ENCODE measurements at regions not wholly inside any gene's neighbourhood (a gene's known extent, or its start where the extent isn't known, plus 50 kb on each side); places are given as distances from the start of the nearest gene placed in this dataset.

- no peaks in the 10 kb centered on the region for H3K36me3 ChIP-seq (ENCODE audit: control insufficient read depth, insufficient read depth, low read length)
- no peaks in the 10 kb centered on the region for H3K9me3 ChIP-seq (ENCODE audit: control insufficient read depth, low read length)
- no peak overlapping the region for H3K4me3 ChIP-seq (ENCODE audit: extremely low read depth, insufficient read depth, low read length, poor library complexity, severe bottlenecking)
- H3K27ac ChIP-seq (ENCODE audit: low read depth, low read length, severe bottlenecking) = no peak overlapping the region
- H3K4me1 ChIP-seq (ENCODE audit: control insufficient read depth, insufficient read depth, low read length, poor library complexity, severe bottlenecking) = peaks cover 11% of the 10 kb centered on the region
Observed at GRCh38 chr12:65628061-65628460, 196.2 kb upstream of the HMGA2 start.

- Histone ChIP-seq H3K36me3 (ENCODE audit: control insufficient read depth, insufficient read depth, low read length) (no peaks in the 10 kb centered on the region), H3K9me3 (ENCODE audit: control insufficient read depth, low read length) (no peaks in the 10 kb centered on the region), H3K4me3 (ENCODE audit: extremely low read depth, insufficient read depth, low read length, poor library complexity, severe bottlenecking) (no peak overlapping the region), H3K4me1 (ENCODE audit: control insufficient read depth, insufficient read depth, low read length, poor library complexity, severe bottlenecking) (peaks cover 11% of the 10 kb centered on the region), H3K27ac (ENCODE audit: low read depth, low read length, severe bottlenecking) (no peak overlapping the region)
- WGBS, 2 experiments (ENCODE audit: insufficient coverage in 2 of 2) = 83 to 100% methylated on average over 1 to 2 of the region's 3 CpGs
Observed at GRCh38 chr12:65630555-65630954, 193.7 kb upstream of the HMGA2 start.

GRCh38 chr12:65631621-65632111 is 192.6 kb upstream of the HMGA2 start:
- Histone ChIP-seq H3K36me3 (ENCODE audit: control insufficient read depth, insufficient read depth, low read length) (no peaks in the 10 kb centered on the region), H3K4me3 (ENCODE audit: extremely low read depth, insufficient read depth, low read length, poor library complexity, severe bottlenecking) (no peak overlapping the region), H3K27ac (ENCODE audit: low read depth, low read length, severe bottlenecking) (peak overlapping the region; percentile 60), H3K4me1 (ENCODE audit: control insufficient read depth, insufficient read depth, low read length, poor library complexity, severe bottlenecking) (peaks cover 11% of the 10 kb centered on the region), H3K9me3 (ENCODE audit: control insufficient read depth, low read length) (no peaks in the 10 kb centered on the region)
- WGBS, 2 experiments (ENCODE audit: insufficient coverage in 2 of 2) = 72 to 86% methylated on average over 5 to 8 of the region's 8 CpGs

- H3K4me1 ChIP-seq (ENCODE audit: control insufficient read depth, insufficient read depth, low read length, poor library complexity, severe bottlenecking) = peaks cover 11% of the 10 kb centered on the region
- peak overlapping the region; percentile 60 for H3K27ac ChIP-seq (ENCODE audit: low read depth, low read length, severe bottlenecking)
- H3K36me3 ChIP-seq (ENCODE audit: control insufficient read depth, insufficient read depth, low read length) = no peaks in the 10 kb centered on the region
- no peak overlapping the region for H3K4me3 ChIP-seq (ENCODE audit: extremely low read depth, insufficient read depth, low read length, poor library complexity, severe bottlenecking)
- WGBS, 2 experiments (ENCODE audit: insufficient coverage in 2 of 2) = 92 to 98% methylated on average over 5 of the region's 5 CpGs
- no peaks in the 10 kb centered on the region for H3K9me3 ChIP-seq (ENCODE audit: control insufficient read depth, low read length)
Observed at GRCh38 chr12:65632131-65632855, 192.0 kb upstream of the HMGA2 start.

- 90 to 100% methylated on average over 3 of the region's 3 CpGs for WGBS, 2 experiments (ENCODE audit: insufficient coverage in 2 of 2)
- H3K4me1 ChIP-seq (ENCODE audit: control insufficient read depth, insufficient read depth, low read length, poor library complexity, severe bottlenecking) = peaks cover 11% of the 10 kb centered on the region
- no peaks in the 10 kb centered on the region for H3K36me3 ChIP-seq (ENCODE audit: control insufficient read depth, insufficient read depth, low read length)
- H3K9me3 ChIP-seq (ENCODE audit: control insufficient read depth, low read length) = no peaks in the 10 kb centered on the region
- H3K4me3 ChIP-seq (ENCODE audit: extremely low read depth, insufficient read depth, low read length, poor library complexity, severe bottlenecking) = no peak overlapping the region
- H3K27ac ChIP-seq (ENCODE audit: low read depth, low read length, severe bottlenecking) = no peak overlapping the region
Observed at GRCh38 chr12:65634061-65634460, 190.2 kb upstream of the HMGA2 start.

GRCh38 chr12:65634626-65635331 is 189.5 kb upstream of the HMGA2 start:
- Histone ChIP-seq H3K36me3 (ENCODE audit: control insufficient read depth, insufficient read depth, low read length) (no peaks in the 10 kb centered on the region), H3K4me3 (ENCODE audit: extremely low read depth, insufficient read depth, low read length, poor library complexity, severe bottlenecking) (no peak overlapping the region), H3K27ac (ENCODE audit: low read depth, low read length, severe bottlenecking) (no peak overlapping the region), H3K4me1 (ENCODE audit: control insufficient read depth, insufficient read depth, low read length, poor library complexity, severe bottlenecking) (peaks cover 11% of the 10 kb centered on the region), H3K9me3 (ENCODE audit: control insufficient read depth, low read length) (no peaks in the 10 kb centered on the region)
- whole genome bisulfite sequencing, 2 experiments (ENCODE audit: insufficient coverage in 2 of 2) = 100% methylated on average over 3 of the region's 6 CpGs

GRCh38 chr12:65636436-65636835 is 187.8 kb upstream of the HMGA2 start:
- peaks cover 11% of the 10 kb centered on the region for H3K4me1 ChIP-seq (ENCODE audit: control insufficient read depth, insufficient read depth, low read length, poor library complexity, severe bottlenecking)
- H3K9me3 ChIP-seq (ENCODE audit: control insufficient read depth, low read length) = no peaks in the 10 kb centered on the region
- H3K27ac ChIP-seq (ENCODE audit: low read depth, low read length, severe bottlenecking) = no peak overlapping the region
- H3K4me3 ChIP-seq (ENCODE audit: extremely low read depth, insufficient read depth, low read length, poor library complexity, severe bottlenecking) = no peak overlapping the region
- no peaks in the 10 kb centered on the region for H3K36me3 ChIP-seq (ENCODE audit: control insufficient read depth, insufficient read depth, low read length)
- WGBS, 2 experiments (ENCODE audit: insufficient coverage in 2 of 2) = 89 to 100% methylated on average over 1 of the region's 1 CpG

- no peaks in the 10 kb centered on the region for H3K36me3 ChIP-seq (ENCODE audit: control insufficient read depth, insufficient read depth, low read length)
- no peaks in the 10 kb centered on the region for H3K9me3 ChIP-seq (ENCODE audit: control insufficient read depth, low read length)
- no CpG with 5 or more reads among the region's 2 CpGs for whole genome bisulfite sequencing, 2 experiments (ENCODE audit: insufficient coverage in 2 of 2)
- H3K4me3 ChIP-seq (ENCODE audit: extremely low read depth, insufficient read depth, low read length, poor library complexity, severe bottlenecking) = no peak overlapping the region
- H3K4me1 ChIP-seq (ENCODE audit: control insufficient read depth, insufficient read depth, low read length, poor library complexity, severe bottlenecking) = peaks cover 6% of the 10 kb centered on the region
- H3K27ac ChIP-seq (ENCODE audit: low read depth, low read length, severe bottlenecking) = no peak overlapping the region
Observed at GRCh38 chr12:65637150-65637549, 187.1 kb upstream of the HMGA2 start.

- H3K9me3 ChIP-seq (ENCODE audit: control insufficient read depth, low read length) = no peaks in the 10 kb centered on the region
- WGBS, 2 experiments (ENCODE audit: insufficient coverage in 2 of 2) = 100% methylated on average over 1 of the region's 5 CpGs
- H3K4me1 ChIP-seq (ENCODE audit: control insufficient read depth, insufficient read depth, low read length, poor library complexity, severe bottlenecking) = no peaks in the 10 kb centered on the region
Observed at GRCh38 chr12:65637774-65638173, 186.5 kb upstream of the HMGA2 start.

GRCh38 chr12:65638324-65638723 is 186.0 kb upstream of the HMGA2 start:
- Histone ChIP-seq H3K4me3 (ENCODE audit: extremely low read depth, insufficient read depth, low read length, poor library complexity, severe bottlenecking) (no peak overlapping the region), H3K27ac (ENCODE audit: low read depth, low read length, severe bottlenecking) (no peak overlapping the region), H3K36me3 (ENCODE audit: control insufficient read depth, insufficient read depth, low read length) (no peaks in the 10 kb centered on the region), H3K9me3 (ENCODE audit: control insufficient read depth, low read length) (no peaks in the 10 kb centered on the region), H3K4me1 (ENCODE audit: control insufficient read depth, insufficient read depth, low read length, poor library complexity, severe bottlenecking) (no peaks in the 10 kb centered on the region)

More at GRCh38 chr12:65637774-65638173, 186.5 kb upstream of the HMGA2 start:
- no peaks in the 10 kb centered on the region for H3K36me3 ChIP-seq (ENCODE audit: control insufficient read depth, insufficient read depth, low read length)
- no peak overlapping the region for H3K27ac ChIP-seq (ENCODE audit: low read depth, low read length, severe bottlenecking)
- H3K4me3 ChIP-seq (ENCODE audit: extremely low read depth, insufficient read depth, low read length, poor library complexity, severe bottlenecking) = no peak overlapping the region

- Histone ChIP-seq H3K4me1 (ENCODE audit: control insufficient read depth, insufficient read depth, low read length, poor library complexity, severe bottlenecking) (no peaks in the 10 kb centered on the region), H3K27ac (ENCODE audit: low read depth, low read length, severe bottlenecking) (no peak overlapping the region), H3K4me3 (ENCODE audit: extremely low read depth, insufficient read depth, low read length, poor library complexity, severe bottlenecking) (no peak overlapping the region), H3K9me3 (ENCODE audit: control insufficient read depth, low read length) (no peaks in the 10 kb centered on the region), H3K36me3 (ENCODE audit: control insufficient read depth, insufficient read depth, low read length) (no peaks in the 10 kb centered on the region)
- WGBS, 2 experiments (ENCODE audit: insufficient coverage in 2 of 2) = 86 to 90% methylated on average over 2 to 3 of the region's 3 CpGs
Observed at GRCh38 chr12:65640489-65640901, 183.8 kb upstream of the HMGA2 start.
